ENCODE measurements at regions not wholly inside any gene's neighbourhood (a gene's known extent, or its start where the extent isn't known, plus 50 kb on each side); places are given as distances from the start of the nearest gene placed in this dataset.

- Histone ChIP-seq H3K36me3 (ENCODE audit: insufficient read depth, low read length) (no peaks in the 10 kb centered on the region), H3K4me1 (ENCODE audit: insufficient read depth, low read length) (no peaks in the 10 kb centered on the region), H3K4me3 (ENCODE audit: low read length) (no peak overlapping the region), H3K27me3 (ENCODE audit: control insufficient read depth in 1 of 2, insufficient read depth in 2 of 2, low read length in 2 of 2) (peaks cover 0 to 3% of the 10 kb centered on the region in 2 experiments), H3K27ac (ENCODE audit: low read depth in 1 of 2, low read length in 2 of 2) (no peak overlapping the region), H3K9me3 (ENCODE audit: control insufficient read depth in 1 of 2, insufficient read depth in 1 of 2, low read length in 2 of 2) (no peaks in the 10 kb centered on the region)
- intact Hi-C loops (cut with DNase I, micrococcal nuclease) = loop anchor here in 1 of 2 experiments (10.0 kb wide), 1 partner anchor 1556 kb away; no protein-coding TSS in a partner anchor
- Mint-ChIP-seq H3K27ac (no peak overlapping the region), H3K9me3 (peaks cover 4% of the 10 kb centered on the region), H3K36me3 (ENCODE audit: low read depth) (no peaks in the 10 kb centered on the region), H3K4me1 (ENCODE audit: low read depth) (no peaks in the 10 kb centered on the region), H3K4me3 (no peak overlapping the region), H3K27me3 (peaks cover 13% of the 10 kb centered on the region)
- POLR2A ChIA-PET = no interaction called here
- no peak for ATAC-seq (ENCODE audit: poor library complexity)
- CTCF ChIA-PET = no interaction called here
- DNase-seq = no peak
- no peak for TF ChIP-seq CTCF (IDR thresholded peaks at IDR 0.05)
Observed at GRCh38 chr9:107170801-107171200, 112.3 kb upstream of the RAD23B start.

GRCh38 chr9:107172160-107172978 is 110.7 kb upstream of the RAD23B start:
- intact Hi-C loops (cut with DNase I, micrococcal nuclease) = loop anchor here in 1 of 2 experiments (2.0 to 10.0 kb wide), 2 partner anchors 1330 to 1558 kb away; no protein-coding TSS in a partner anchor
- peak; percentile 59 for ATAC-seq (ENCODE audit: poor library complexity)
- H3K4me3 ChIP-seq (ENCODE audit: low read length) = no peak overlapping the region
- ChIA-PET POLR2A (no interaction called here), CTCF (no interaction called here)
- H3K36me3 ChIP-seq (ENCODE audit: insufficient read depth, low read length) = no peaks in the 10 kb centered on the region
- Mint-ChIP-seq H3K4me1 (ENCODE audit: low read depth) (no peaks in the 10 kb centered on the region), H3K27ac (no peak overlapping the region), H3K36me3 (ENCODE audit: low read depth) (no peaks in the 10 kb centered on the region), H3K27me3 (peaks cover 8% of the 10 kb centered on the region), H3K4me3 (no peak overlapping the region), H3K9me3 (no peaks in the 10 kb centered on the region)
- DNase-seq = peak; percentile 15 to 68 (median 38)
- H3K4me1 ChIP-seq (ENCODE audit: insufficient read depth, low read length) = no peaks in the 10 kb centered on the region
- peak; percentile 76 for TF ChIP-seq CTCF (IDR thresholded peaks at IDR 0.05)
- H3K27ac ChIP-seq (ENCODE audit: low read depth in 1 of 2, low read length in 2 of 2) = no peak overlapping the region
- no peaks in the 10 kb centered on the region for H3K9me3 ChIP-seq (ENCODE audit: control insufficient read depth in 1 of 2, insufficient read depth in 1 of 2, low read length in 2 of 2)
- no peaks in the 10 kb centered on the region for H3K27me3 ChIP-seq (ENCODE audit: control insufficient read depth in 1 of 2, insufficient read depth in 2 of 2, low read length in 2 of 2)

GRCh38 chr9:107172979-107173347 is 110.1 kb upstream of the RAD23B start:
- no peaks in the 10 kb centered on the region for H3K9me3 Mint-ChIP-seq
- TF ChIP-seq CTCF (IDR thresholded peaks at IDR 0.05) = no peak
- no peaks in the 10 kb centered on the region for H3K9me3 ChIP-seq (ENCODE audit: control insufficient read depth in 1 of 2, insufficient read depth in 1 of 2, low read length in 2 of 2)

More at GRCh38 chr9:107172979-107173347, 110.1 kb upstream of the RAD23B start:
- H3K27ac ChIP-seq (ENCODE audit: low read depth in 1 of 2, low read length in 2 of 2) = no peak overlapping the region
- no peak overlapping the region for H3K4me3 ChIP-seq (ENCODE audit: low read length)
- H3K36me3 ChIP-seq (ENCODE audit: insufficient read depth, low read length) = no peaks in the 10 kb centered on the region
- H3K27ac Mint-ChIP-seq = no peak overlapping the region
- DNase-seq (no peak), ATAC-seq (ENCODE audit: poor library complexity) (no peak)
- H3K4me1 Mint-ChIP-seq (ENCODE audit: low read depth) = no peaks in the 10 kb centered on the region
- POLR2A ChIA-PET = no interaction called here
- intact Hi-C loops (cut with DNase I, micrococcal nuclease) = loop anchor here in 1 of 2 experiments (2.0 to 10.0 kb wide), 2 partner anchors 1330 to 1558 kb away; no protein-coding TSS in a partner anchor
- H3K27me3 Mint-ChIP-seq = peaks cover 8% of the 10 kb centered on the region
- no peak overlapping the region for H3K4me3 Mint-ChIP-seq
- H3K27me3 ChIP-seq (ENCODE audit: control insufficient read depth in 1 of 2, insufficient read depth in 2 of 2, low read length in 2 of 2) = no peaks in the 10 kb centered on the region
- CTCF ChIA-PET = no interaction called here
- no peaks in the 10 kb centered on the region for H3K4me1 ChIP-seq (ENCODE audit: insufficient read depth, low read length)
- no peaks in the 10 kb centered on the region for H3K36me3 Mint-ChIP-seq (ENCODE audit: low read depth)
